ENCODE measurements at regions not wholly inside any gene's neighbourhood (a gene's known extent, or its start where the extent isn't known, plus 50 kb on each side); places are given as distances from the start of the nearest gene placed in this dataset.

DNA sequence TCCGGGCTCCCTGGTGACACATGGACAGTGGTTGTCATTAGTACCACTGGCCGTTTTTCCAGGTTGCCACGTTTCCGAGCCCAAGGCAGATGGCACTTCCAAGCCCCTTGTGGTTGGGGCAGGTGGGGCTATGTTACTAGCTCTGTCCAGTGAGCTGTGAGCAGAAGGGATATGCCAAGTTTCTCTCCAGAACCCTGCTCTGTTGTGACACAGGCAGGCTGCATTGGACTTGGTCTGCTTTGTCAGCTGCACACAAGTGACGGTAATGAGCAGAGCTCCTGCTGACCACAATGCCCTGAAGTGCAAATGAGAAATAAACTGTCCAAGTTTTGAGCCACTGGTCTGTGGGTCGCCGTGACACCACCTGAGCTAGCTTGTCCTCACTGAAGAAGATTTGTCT lies 118.8 kb downstream of the GYPC start:
- DNase-seq: no peak
- Histone ChIP-seq H3K9me3 (replicated peaks) (no peaks in the 10 kb centered on the region), H3K27me3 (ENCODE audit: low read depth) (peaks cover 16% of the 10 kb centered on the region), H3K4me1 (peaks cover 14% of the 10 kb centered on the region), H3K4me3 (no peak overlapping the region), H3K36me3 (no peaks in the 10 kb centered on the region), H3K27ac (replicated peaks) (no peak overlapping the region)
- TF ChIP-seq, protein P1, sequence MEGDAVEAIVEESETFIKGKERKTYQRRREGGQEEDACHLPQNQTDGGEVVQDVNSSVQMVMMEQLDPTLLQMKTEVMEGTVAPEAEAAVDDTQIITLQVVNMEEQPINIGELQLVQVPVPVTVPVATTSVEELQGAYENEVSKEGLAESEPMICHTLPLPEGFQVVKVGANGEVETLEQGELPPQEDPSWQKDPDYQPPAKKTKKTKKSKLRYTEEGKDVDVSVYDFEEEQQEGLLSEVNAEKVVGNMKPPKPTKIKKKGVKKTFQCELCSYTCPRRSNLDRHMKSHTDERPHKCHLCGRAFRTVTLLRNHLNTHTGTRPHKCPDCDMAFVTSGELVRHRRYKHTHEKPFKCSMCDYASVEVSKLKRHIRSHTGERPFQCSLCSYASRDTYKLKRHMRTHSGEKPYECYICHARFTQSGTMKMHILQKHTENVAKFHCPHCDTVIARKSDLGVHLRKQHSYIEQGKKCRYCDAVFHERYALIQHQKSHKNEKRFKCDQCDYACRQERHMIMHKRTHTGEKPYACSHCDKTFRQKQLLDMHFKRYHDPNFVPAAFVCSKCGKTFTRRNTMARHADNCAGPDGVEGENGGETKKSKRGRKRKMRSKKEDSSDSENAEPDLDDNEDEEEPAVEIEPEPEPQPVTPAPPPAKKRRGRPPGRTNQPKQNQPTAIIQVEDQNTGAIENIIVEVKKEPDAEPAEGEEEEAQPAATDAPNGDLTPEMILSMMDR (IDR thresholded peaks at IDR 0.05; ENCODE audit: borderline replicate concordance): no peak
- intact Hi-C loops (cut with micrococcal nuclease): loop anchor here (5.0 to 10.0 kb wide), 2 partner anchors 247 to 1030 kb away; no protein-coding TSS in a partner anchor

DNA sequence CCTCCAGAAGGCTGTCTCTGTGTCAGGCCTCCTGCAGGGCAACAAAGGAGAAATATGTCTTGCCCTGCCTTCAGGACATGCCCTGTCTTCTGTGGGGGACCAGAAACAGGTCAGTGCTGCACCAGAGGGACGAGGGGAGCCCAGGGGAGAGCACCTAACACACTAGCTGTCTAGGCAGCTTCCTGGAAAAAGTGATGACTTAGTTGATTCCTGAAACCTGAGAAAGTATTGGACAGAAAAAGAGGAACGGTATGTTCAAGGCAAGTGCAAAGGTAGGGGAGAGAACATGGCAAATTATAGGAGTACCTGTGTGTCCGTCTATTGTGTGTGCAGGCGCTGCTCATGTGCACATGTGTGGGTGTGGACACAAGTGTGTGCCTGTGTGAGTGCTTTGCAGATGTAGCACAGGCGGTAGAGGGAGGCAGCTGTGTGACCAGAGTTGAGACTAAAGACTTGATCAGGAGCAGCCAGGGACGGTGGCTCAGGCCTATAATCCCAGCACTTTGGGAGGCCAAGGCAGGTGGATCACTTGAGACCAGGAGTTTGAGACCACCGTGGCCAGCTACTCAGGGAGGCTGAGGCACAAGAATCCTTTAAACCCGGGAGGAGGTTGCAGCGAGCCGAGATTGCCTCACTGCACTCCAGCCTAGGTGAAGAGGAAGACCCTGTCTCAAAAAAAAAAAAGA lies 119.5 kb downstream of the GYPC start:
- no peak overlapping the region for H3K4me3 ChIP-seq
- no peak for DNase-seq
- H3K27me3 ChIP-seq (ENCODE audit: low read depth): peaks cover 22% of the 10 kb centered on the region
- peaks cover 14% of the 10 kb centered on the region for H3K4me1 ChIP-seq
- intact Hi-C loops (cut with micrococcal nuclease): loop anchor here (5.0 to 10.0 kb wide), 2 partner anchors 248 to 1031 kb away; no protein-coding TSS in a partner anchor
- H3K9me3 ChIP-seq (replicated peaks): no peaks in the 10 kb centered on the region
- H3K27ac ChIP-seq (replicated peaks): no peak overlapping the region
- TF ChIP-seq, protein P1 (IDR thresholded peaks at IDR 0.05; ENCODE audit: borderline replicate concordance): no peak
- no peaks in the 10 kb centered on the region for H3K36me3 ChIP-seq

DNA sequence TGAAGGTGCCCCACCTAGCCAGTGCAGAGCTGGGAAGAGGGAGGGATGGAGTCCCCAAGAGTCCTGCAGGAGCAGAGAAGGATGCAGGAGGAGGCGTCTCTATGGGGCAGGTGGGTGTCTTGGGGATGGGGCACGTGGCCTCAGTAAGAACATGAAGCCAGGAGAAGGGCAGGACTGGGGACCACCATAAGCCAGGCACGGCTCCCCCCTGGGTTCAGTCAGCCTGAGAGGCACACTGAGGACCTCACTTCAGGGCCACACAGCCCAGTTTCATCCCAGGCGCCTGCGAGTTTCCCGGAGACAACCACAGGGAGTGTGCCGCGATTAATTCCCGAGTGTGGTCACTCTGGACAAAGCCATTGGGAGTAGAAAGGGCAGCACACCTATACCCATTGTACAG lies 120.3 kb downstream of the GYPC start:
- no peak for DNase-seq

DNA sequence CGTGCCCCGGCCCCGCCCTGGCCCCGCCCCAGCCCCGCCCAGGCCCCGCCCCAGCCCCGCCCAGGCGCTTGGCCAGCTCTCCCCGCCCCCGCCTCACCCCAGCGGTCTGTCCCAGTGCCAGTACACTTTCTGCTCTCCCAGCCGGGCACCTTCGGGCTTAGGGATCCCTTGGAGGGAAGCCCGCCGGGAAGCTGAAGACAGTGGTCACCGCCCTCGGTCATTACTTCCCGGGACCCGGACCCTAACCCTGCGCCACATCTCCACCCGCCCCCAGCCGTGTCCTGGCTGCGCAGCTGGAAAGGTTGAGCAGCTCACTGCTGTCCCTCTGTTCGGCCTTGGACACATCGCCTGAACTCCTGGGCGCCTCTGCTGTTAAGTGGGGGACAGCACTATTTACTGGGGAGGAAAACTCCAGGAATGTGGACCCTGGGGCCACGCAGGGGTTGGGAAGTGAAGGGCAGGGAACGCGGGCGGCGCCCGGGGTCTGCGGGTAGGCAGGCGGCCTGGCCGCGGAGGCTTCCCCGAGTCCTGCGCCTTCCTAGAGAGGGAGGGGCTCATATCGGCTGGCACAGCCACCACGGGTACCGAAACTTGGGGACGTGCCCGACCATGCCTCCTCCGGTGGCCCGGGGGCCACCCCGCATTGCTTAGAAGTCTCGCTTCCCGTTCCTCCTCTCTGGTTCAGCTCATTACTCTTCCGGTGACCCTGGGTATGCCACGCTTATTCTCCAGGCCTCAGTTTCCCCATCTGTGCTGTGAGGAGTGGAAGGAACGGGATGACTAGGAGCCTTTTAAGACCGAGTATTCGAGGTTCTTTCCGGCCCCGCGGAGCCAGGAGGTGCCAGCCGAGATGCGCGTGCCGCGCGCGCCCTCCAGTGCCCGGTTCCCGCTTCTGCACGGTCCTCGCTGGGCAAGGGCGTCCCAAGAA lies 121.0 kb downstream of the GYPC start:
- peak; percentile 83 for DNase-seq
- Histone ChIP-seq H3K9me3 (replicated peaks) (no peaks in the 10 kb centered on the region), H3K36me3 (no peaks in the 10 kb centered on the region), H3K27ac (replicated peaks) (peak overlapping the region; percentile 81), H3K4me1 (peaks cover 14% of the 10 kb centered on the region), H3K27me3 (ENCODE audit: low read depth) (peaks cover 35% of the 10 kb centered on the region), H3K4me3 (peak overlapping the region; percentile 82)
- intact Hi-C loops (cut with micrococcal nuclease): loop anchor here (5.0 to 10.0 kb wide), 2 partner anchors 250 to 1032 kb away; no protein-coding TSS in a partner anchor
- TF ChIP-seq, protein P1 (IDR thresholded peaks at IDR 0.05; ENCODE audit: borderline replicate concordance): peak; percentile 94

More for the DNA sequence above, 120.3 kb downstream of the GYPC start:
- peak overlapping the region; percentile 81 for H3K27ac ChIP-seq (replicated peaks)
- TF ChIP-seq, protein P1 (IDR thresholded peaks at IDR 0.05; ENCODE audit: borderline replicate concordance): no peak
- peak overlapping the region; percentile 82 for H3K4me3 ChIP-seq
- no peaks in the 10 kb centered on the region for H3K36me3 ChIP-seq
- H3K9me3 ChIP-seq (replicated peaks): no peaks in the 10 kb centered on the region
- H3K27me3 ChIP-seq (ENCODE audit: low read depth): peaks cover 28% of the 10 kb centered on the region
- intact Hi-C loops (cut with micrococcal nuclease): loop anchor here (5.0 to 10.0 kb wide), 2 partner anchors 249 to 1031 kb away; no protein-coding TSS in a partner anchor
- H3K4me1 ChIP-seq: peaks cover 14% of the 10 kb centered on the region

DNA sequence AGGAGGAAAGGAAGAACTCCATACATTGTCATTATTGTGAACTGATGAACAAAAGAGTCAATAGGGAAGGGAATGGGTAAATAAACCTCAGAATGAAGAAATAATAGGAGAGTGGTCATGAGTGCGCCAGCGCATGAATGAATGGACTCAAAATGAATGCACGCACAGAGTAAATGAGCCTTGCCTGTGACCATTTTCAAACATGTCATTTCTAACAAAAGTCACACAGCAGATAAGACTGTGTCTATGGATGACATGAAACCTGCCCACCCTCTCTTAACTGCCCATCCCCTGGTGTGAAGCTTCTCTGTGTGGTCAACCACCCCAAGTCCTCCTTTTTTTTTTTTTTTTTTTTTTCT lies 121.1 kb upstream of the TEX51 start:
- DNase-seq: no peak
- peaks cover 14% of the 10 kb centered on the region for H3K4me1 ChIP-seq
- intact Hi-C loops (cut with micrococcal nuclease): loop anchor here (5.0 to 10.0 kb wide), 2 partner anchors 250 to 1033 kb away; no protein-coding TSS in a partner anchor
- TF ChIP-seq, protein P1 (IDR thresholded peaks at IDR 0.05; ENCODE audit: borderline replicate concordance): no peak
- H3K36me3 ChIP-seq: no peaks in the 10 kb centered on the region
- H3K27ac ChIP-seq (replicated peaks): no peak overlapping the region
- peaks cover 42% of the 10 kb centered on the region for H3K27me3 ChIP-seq (ENCODE audit: low read depth)
- no peaks in the 10 kb centered on the region for H3K9me3 ChIP-seq (replicated peaks)
- peak overlapping the region; percentile 82 for H3K4me3 ChIP-seq
